ENCODE measurements at regions not wholly inside any gene's neighbourhood (a gene's known extent, or its start where the extent isn't known, plus 50 kb on each side); places are given as distances from the start of the nearest gene placed in this dataset.

DNA sequence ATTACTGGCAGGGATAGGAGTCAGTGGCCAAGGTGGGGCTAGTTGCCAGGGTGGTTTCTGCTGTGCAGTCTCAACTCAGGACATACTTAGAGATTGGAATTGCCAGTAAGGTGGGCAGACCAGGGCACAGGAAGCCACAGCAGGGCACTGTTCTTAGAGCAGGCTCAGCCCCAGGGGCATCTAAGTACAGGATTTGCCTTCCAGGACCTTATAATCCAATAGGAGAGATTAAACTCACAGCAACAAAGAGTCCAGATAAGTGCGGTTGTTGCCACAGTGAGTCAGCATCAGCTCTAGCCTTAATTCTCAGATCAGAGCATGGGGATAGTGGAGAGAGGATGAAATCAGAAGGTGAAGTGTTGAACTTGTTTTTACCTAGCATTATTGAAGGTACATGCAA, 265.8 kb upstream of the TRPC7 start:
- ATAC-seq = no peak
- intact Hi-C loops (cut with DNase I) = no loop called here
- DNase-seq = no peak
- Histone ChIP-seq H3K4me1 (no peaks in the 10 kb centered on the region), H3K9me3 (no peaks in the 10 kb centered on the region), H3K36me3 (no peaks in the 10 kb centered on the region), H3K27me3 (no peaks in the 10 kb centered on the region), H3K27ac (no peak overlapping the region), H3K4me3 (no peak overlapping the region)
- TF ChIP-seq, protein P1, sequence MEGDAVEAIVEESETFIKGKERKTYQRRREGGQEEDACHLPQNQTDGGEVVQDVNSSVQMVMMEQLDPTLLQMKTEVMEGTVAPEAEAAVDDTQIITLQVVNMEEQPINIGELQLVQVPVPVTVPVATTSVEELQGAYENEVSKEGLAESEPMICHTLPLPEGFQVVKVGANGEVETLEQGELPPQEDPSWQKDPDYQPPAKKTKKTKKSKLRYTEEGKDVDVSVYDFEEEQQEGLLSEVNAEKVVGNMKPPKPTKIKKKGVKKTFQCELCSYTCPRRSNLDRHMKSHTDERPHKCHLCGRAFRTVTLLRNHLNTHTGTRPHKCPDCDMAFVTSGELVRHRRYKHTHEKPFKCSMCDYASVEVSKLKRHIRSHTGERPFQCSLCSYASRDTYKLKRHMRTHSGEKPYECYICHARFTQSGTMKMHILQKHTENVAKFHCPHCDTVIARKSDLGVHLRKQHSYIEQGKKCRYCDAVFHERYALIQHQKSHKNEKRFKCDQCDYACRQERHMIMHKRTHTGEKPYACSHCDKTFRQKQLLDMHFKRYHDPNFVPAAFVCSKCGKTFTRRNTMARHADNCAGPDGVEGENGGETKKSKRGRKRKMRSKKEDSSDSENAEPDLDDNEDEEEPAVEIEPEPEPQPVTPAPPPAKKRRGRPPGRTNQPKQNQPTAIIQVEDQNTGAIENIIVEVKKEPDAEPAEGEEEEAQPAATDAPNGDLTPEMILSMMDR (IDR thresholded peaks at IDR 0.05) = no peak

DNA sequence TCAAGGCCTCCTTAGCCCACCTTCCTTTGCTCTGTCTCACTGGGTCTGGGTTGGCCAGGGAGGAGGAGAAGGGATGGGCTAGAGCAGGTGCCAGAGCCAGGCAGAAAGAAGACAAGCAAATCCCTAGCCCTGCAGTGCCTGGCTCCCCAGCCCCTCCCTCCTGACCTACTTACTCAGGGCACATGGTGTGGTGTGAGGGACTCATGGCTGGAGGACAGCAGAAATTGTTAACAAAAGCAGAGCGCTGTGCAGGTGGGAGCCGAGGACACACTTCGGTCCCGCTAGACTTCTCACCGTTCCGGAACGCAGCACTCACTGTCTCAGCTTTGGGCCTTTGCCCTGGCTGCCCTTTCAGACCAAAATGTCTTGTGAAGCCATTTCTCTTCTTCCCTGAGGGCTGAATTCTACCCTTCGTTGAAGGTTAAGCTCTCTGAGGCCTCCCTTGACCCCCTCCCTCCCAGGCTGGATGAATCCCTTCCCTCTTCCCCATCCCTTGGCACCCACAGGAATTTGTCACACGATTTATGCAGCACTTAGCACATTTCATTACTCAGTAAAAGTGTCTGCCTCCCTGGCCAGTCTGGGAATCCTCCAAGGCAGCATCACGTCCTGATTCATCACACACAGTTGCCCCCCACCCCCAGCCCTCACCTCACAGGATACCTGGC, 263.9 kb upstream of the TRPC7 start:
- no peak for DNase-seq

DNA sequence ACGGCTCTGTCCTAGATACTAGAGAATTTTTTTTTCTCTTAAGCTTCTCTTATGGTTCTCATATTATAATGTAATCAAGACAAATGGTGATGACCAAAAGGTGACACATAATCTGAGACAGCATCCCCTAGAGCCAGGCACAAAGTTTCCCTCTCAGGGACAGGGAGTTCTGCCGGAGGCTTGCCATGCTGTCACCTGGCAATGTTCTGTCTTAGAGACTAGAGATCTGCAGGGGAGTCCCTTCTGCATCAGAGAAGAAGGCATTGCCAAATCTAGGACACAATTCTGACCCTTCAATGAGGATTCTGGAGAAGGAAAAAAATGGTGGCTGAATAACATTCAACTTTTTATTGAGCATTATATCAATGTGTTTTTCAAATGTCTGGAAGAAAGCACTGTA, 261.2 kb upstream of the TRPC7 start:
- Histone ChIP-seq H3K9me3 (no peaks in the 10 kb centered on the region), H3K27ac (no peak overlapping the region), H3K27me3 (no peaks in the 10 kb centered on the region), H3K36me3 (no peaks in the 10 kb centered on the region), H3K4me3 (no peak overlapping the region), H3K4me1 (no peaks in the 10 kb centered on the region)
- DNase-seq (no peak), ATAC-seq (no peak)
- TF ChIP-seq, protein P1 (IDR thresholded peaks at IDR 0.05) = no peak
- intact Hi-C loops (cut with DNase I) = no loop called here

More for the DNA sequence above, 263.9 kb upstream of the TRPC7 start:
- Histone ChIP-seq H3K9me3 (no peaks in the 10 kb centered on the region), H3K4me3 (no peak overlapping the region), H3K36me3 (no peaks in the 10 kb centered on the region), H3K27me3 (no peaks in the 10 kb centered on the region), H3K4me1 (no peaks in the 10 kb centered on the region), H3K27ac (no peak overlapping the region)
- intact Hi-C loops (cut with DNase I) = no loop called here
- TF ChIP-seq, protein P1 (IDR thresholded peaks at IDR 0.05) = no peak
- ATAC-seq = no peak

DNA sequence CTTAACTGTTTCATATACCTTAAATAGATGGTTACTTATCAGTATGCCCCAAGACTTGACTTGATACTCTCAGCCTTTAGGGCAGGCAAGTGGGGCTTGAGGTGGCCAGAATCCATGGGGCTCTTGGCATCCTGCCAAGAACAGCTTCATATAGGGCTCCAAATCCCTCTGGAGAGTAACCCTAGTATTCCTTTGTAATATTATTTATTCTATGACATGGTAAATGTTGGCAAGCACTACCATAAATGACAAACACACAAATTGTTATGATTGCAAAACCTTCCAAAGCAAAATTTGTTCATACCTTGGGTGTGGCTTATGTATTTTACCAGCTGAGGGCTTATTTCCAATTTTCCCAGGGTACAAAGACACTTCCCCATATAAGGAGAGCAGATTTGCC, 257.4 kb upstream of the TRPC7 start:
- Histone ChIP-seq H3K27ac (no peak overlapping the region), H3K4me1 (no peaks in the 10 kb centered on the region), H3K36me3 (no peaks in the 10 kb centered on the region), H3K4me3 (no peak overlapping the region), H3K27me3 (no peaks in the 10 kb centered on the region), H3K9me3 (no peaks in the 10 kb centered on the region)
- DNase-seq = no peak
- TF ChIP-seq, protein P1 (IDR thresholded peaks at IDR 0.05) = no peak
- ATAC-seq = no peak
- intact Hi-C loops (cut with DNase I) = no loop called here

DNA sequence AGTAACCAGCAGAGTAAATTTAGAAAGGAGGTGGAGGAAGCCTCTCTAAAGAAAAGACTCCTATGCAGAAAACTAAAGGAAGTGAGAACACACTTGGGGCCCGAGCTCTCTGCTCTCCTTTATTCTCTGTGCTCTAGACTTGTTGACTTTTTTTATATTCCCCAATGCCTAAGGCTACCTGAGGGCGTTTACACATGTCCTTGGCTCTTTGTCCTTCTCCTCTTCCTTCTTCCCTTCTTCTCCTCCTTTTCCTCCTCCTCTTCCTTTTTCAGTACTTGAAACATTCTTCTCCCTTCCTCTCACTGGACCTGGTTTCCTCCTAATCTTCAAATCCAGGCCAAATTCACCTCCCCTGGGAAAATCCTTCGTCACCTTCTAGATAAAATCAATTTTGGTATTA, 256.4 kb upstream of the TRPC7 start:
- TF ChIP-seq, protein P1 (IDR thresholded peaks at IDR 0.05) = no peak
- no peaks in the 10 kb centered on the region for H3K9me3 ChIP-seq
- H3K4me3 ChIP-seq = no peak overlapping the region
- intact Hi-C loops (cut with DNase I) = no loop called here
- no peaks in the 10 kb centered on the region for H3K27me3 ChIP-seq
- H3K36me3 ChIP-seq = no peaks in the 10 kb centered on the region
- no peaks in the 10 kb centered on the region for H3K4me1 ChIP-seq
- DNase-seq = no peak
- no peak overlapping the region for H3K27ac ChIP-seq
- no peak for ATAC-seq

Data from left lung (tissue), 4 donors.